HUDEP-2 (cell line): ENCODE measurements at regions not wholly inside any gene's neighbourhood (a gene's known extent, or its start where the extent isn't known, plus 50 kb on each side); places are given as distances from the start of the nearest gene placed in this dataset.

Experiments used
- DNase-seq, 76 experiments: peaks; one replicate each; lab custom pipeline; 2025; ENCODE audit not compliant: unreplicated experiment in 76 of 76; lab: John Stamatoyannopoulos, UW

- no peak for DNase-seq
These were observed 52.1 kb upstream of the KCNE2 start for GRCh38 chr21:34311561-34312330.

- no peak for DNase-seq
These were observed 50.7 kb upstream of the KCNE2 start for GRCh38 chr21:34313116-34313515.
